ENCODE measurements at regions not wholly inside any gene's neighbourhood (a gene's known extent, or its start where the extent isn't known, plus 50 kb on each side); places are given as distances from the start of the nearest gene placed in this dataset.
A peak's percentile ranks its signal among the peaks of the same experiment; 100 is the strongest.

DNA sequence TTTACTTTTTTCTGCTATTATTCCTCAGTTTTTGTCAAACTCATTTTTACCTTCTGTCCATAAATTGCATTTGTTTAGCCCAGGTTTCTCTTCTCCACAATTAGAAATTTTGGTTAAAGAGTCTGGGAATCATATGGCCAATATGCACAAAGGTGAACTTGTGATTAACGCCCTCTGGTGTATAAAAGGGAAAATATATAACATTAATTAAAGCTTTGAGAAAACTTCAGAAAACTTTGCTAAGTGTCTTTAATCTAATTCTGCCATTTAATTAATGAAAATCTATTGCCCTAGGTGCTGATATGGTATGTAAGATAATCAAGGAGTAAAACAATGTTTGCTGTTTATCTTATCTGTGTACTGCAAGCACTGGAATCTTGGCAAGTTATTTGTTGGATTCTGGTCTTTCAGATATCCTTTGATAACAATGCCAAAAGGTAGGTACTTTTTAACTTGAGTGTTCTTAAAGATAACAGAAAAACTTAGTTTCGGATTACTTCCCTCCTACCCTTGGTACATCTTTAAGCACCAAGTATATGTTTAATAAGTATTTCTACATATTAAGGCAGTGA is 402.6 kb downstream of the SUCLA2 start:
- TF ChIP-seq POLR2A (IDR thresholded peaks at IDR 0.05; ENCODE audit: extremely low read depth, insufficient read length) (no peak), MYC (IDR thresholded peaks at IDR 0.05; ENCODE audit: low read depth, low read length) (no peak)
- TF ChIP-seq, protein P1, sequence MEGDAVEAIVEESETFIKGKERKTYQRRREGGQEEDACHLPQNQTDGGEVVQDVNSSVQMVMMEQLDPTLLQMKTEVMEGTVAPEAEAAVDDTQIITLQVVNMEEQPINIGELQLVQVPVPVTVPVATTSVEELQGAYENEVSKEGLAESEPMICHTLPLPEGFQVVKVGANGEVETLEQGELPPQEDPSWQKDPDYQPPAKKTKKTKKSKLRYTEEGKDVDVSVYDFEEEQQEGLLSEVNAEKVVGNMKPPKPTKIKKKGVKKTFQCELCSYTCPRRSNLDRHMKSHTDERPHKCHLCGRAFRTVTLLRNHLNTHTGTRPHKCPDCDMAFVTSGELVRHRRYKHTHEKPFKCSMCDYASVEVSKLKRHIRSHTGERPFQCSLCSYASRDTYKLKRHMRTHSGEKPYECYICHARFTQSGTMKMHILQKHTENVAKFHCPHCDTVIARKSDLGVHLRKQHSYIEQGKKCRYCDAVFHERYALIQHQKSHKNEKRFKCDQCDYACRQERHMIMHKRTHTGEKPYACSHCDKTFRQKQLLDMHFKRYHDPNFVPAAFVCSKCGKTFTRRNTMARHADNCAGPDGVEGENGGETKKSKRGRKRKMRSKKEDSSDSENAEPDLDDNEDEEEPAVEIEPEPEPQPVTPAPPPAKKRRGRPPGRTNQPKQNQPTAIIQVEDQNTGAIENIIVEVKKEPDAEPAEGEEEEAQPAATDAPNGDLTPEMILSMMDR (IDR thresholded peaks at IDR 0.05; ENCODE audit: low read depth, low read length): peak; percentile 23
- TF ChIP-seq, protein P2, sequence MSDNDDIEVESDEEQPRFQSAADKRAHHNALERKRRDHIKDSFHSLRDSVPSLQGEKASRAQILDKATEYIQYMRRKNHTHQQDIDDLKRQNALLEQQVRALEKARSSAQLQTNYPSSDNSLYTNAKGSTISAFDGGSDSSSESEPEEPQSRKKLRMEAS (IDR thresholded peaks at IDR 0.05; ENCODE audit: low read depth, low read length): no peak

Data from NB4 (cell line).